ENCODE measurements at regions not wholly inside any gene's neighbourhood (a gene's known extent, or its start where the extent isn't known, plus 50 kb on each side); places are given as distances from the start of the nearest gene placed in this dataset.

DNA sequence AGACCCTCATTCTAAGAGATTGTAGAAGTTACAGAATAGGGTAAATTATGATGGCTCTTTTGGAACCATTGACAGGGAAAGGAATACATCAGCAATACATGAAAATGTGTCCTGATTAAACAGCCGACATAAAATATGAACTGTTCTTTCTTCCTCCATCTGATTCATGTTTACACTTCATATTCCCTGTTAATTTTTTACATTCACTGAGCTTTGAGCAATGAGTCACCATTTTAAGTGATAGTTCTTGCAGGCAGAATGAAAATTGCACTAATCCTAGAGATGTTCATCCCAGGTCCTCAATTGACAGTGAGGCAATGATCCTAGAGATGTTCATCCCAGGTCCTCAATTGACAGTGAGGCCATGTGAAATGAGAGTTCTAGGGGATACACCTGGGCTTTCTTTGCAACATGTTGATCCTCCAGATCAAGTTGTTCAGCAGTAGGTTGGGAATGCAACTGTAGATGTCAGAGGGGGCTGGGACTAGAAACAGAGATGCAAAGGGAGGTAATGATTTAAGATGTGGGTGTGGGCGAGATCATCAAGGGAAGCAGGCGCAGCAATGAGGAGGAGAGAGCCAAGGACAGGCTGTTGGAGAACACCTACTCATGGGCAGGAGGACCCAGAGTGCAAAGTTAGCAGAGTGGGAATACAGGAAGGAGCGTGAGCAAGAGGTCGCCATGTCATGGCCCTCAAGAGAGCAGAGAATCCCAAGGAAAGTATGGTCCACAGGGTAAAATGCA is 138.7 kb downstream of the ZNF365 start:
- TF ChIP-seq, protein P1, sequence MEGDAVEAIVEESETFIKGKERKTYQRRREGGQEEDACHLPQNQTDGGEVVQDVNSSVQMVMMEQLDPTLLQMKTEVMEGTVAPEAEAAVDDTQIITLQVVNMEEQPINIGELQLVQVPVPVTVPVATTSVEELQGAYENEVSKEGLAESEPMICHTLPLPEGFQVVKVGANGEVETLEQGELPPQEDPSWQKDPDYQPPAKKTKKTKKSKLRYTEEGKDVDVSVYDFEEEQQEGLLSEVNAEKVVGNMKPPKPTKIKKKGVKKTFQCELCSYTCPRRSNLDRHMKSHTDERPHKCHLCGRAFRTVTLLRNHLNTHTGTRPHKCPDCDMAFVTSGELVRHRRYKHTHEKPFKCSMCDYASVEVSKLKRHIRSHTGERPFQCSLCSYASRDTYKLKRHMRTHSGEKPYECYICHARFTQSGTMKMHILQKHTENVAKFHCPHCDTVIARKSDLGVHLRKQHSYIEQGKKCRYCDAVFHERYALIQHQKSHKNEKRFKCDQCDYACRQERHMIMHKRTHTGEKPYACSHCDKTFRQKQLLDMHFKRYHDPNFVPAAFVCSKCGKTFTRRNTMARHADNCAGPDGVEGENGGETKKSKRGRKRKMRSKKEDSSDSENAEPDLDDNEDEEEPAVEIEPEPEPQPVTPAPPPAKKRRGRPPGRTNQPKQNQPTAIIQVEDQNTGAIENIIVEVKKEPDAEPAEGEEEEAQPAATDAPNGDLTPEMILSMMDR (IDR thresholded peaks at IDR 0.05), result no peak
- TF ChIP-seq POLR2A (IDR thresholded peaks at IDR 0.05), result no peak

Measured in right lobe of liver (tissue), 4 donors.